Heart left ventricle (tissue), 13 donors: ENCODE measurements at regions not wholly inside any gene's neighbourhood (a gene's known extent, or its start where the extent isn't known, plus 50 kb on each side); places are given as distances from the start of the nearest gene placed in this dataset.

Experiments used
- CTCF ChIP-seq, 12 donors: fragments of 200-600 bp; sonication (generic) in 4 of 12; IDR thresholded peaks; one replicate each; pipeline versions ENCODE4 v1.5.0 to v1.8.0; 2018 to 2022; ENCODE audit warnings: antibody characterized with exemption in 12 of 12, mild to moderate bottlenecking in 5 of 12
- POLR2A ChIP-seq, 2 donors: fragments of 450-650 bp; IDR thresholded peaks; one replicate each; pipeline ENCODE4 v1.6.1; 2017; ENCODE audit warnings: antibody characterized with exemption in 2 of 2, mild to moderate bottlenecking in 2 of 2, moderate library complexity in 2 of 2
- donor health status: ischemic (EF 13 %, LVEDD 7.1; RV severe dilation, severe dysfunction).
- donor health status: DM: no; HTN: yes; CAD: no.
- donor health status: DM: no; HTN: no; CAD: no.
- donor health status: ischemic (EF 25% LVEDD 6.9; RV normal size, moderate dysfunction).
- donor health status: ischemic (EF 25% LVEDD 5.7; RV mildly dilated, moderate dysfunction).
- donor health status: ischemic (EF 35%, LVEDD 5.7; RV mildly dilated, moderate dysfunction).
- donor health status: nonischemic (EF 11% LVEDD 7.7; RV severe dilation, severe dysfunction).
- donor health status: DM: yes; HTN: yes; CAD: no.
- donor health status: PGD.
- donor health status: ischemic (EF 29% LVEDD 5.4; RV normal size, mild dysfunction).
- donor health status: nonischemic (EF 23%, LVEDD 6.1; RV moderate dilation, normal function).

GRCh38 chr6:17013701-17014100 lies 88.1 kb upstream of the STMND1 start:
- TF ChIP-seq CTCF (IDR thresholded peaks at IDR 0.05) (no peak), POLR2A (IDR thresholded peaks at IDR 0.05) (no peak)
